Colonic mucosa (tissue), 4 donors: ENCODE measurements at regions not wholly inside any gene's neighbourhood (a gene's known extent, or its start where the extent isn't known, plus 50 kb on each side); places are given as distances from the start of the nearest gene placed in this dataset.

Source experiments
- DNase-seq: peaks from one replicate; pipeline ENCODE4 v3.0.0-alpha.2; 2020
- H3K27ac ChIP-seq: fragments of 200-600 bp; one replicate; pipeline ENCODE4 v1.8.0; 2021
- H3K27me3 ChIP-seq: fragments of 200-600 bp; one replicate; pipeline ENCODE4 v1.8.0; 2021
- H3K36me3 ChIP-seq: fragments of 200-600 bp; one replicate; pipeline ENCODE4 v1.8.0; 2021
- H3K4me1 ChIP-seq: fragments of 200-600 bp; one replicate; pipeline ENCODE4 v1.8.0; 2021; ENCODE audit warnings: mild to moderate bottlenecking
- H3K4me3 ChIP-seq: fragments of 200-600 bp; one replicate; pipeline ENCODE4 v1.8.0; 2021
- H3K9ac ChIP-seq, 2 donors: one replicate each; pipeline ENCODE4 v1.7.0; 2013; ENCODE audit warnings: control low read depth in 2 of 2, low read depth in 2 of 2, low read length in 2 of 2
- H3K9me3 ChIP-seq: fragments of 200-600 bp; one replicate; pipeline ENCODE4 v1.8.0; 2021
- CTCF ChIP-seq: fragments of 200-600 bp; IDR thresholded peaks from one replicate; pipeline ENCODE4 v1.8.0; 2022; ENCODE audit warnings: antibody characterized with exemption, mild to moderate bottlenecking
- intact Hi-C: fragments of 100-400 bp; cut with DNase I; formaldehyde crosslinking; loops from one replicate; pipeline ENCODE4 v1.14.1; 2022
- donor health status: healthy.
- donor health status: DM: no; HTN: no; CAD: no.
- donor health status: DM: no; HTN: no; CAD: no.

GRCh38 chr4:29199025-29199424, 1521.1 kb upstream of the PCDH7 start:
- no peaks in the 10 kb centered on the region for H3K4me1 ChIP-seq
- intact Hi-C loops, result no loop called here
- no peak overlapping the region for H3K4me3 ChIP-seq
- no peaks in the 10 kb centered on the region for H3K36me3 ChIP-seq
- DNase-seq, result no peak
- H3K9me3 ChIP-seq, result no peaks in the 10 kb centered on the region
- TF ChIP-seq CTCF, result no peak
- no peak overlapping the region for H3K9ac ChIP-seq
- no peaks in the 10 kb centered on the region for H3K27me3 ChIP-seq
- H3K27ac ChIP-seq, result no peak overlapping the region

GRCh38 chr4:29199485-29199884, 1520.7 kb upstream of the PCDH7 start:
- TF ChIP-seq CTCF, result no peak
- Histone ChIP-seq H3K9me3 (no peaks in the 10 kb centered on the region), H3K27ac (no peak overlapping the region), H3K9ac (no peak overlapping the region), H3K36me3 (no peaks in the 10 kb centered on the region), H3K27me3 (no peaks in the 10 kb centered on the region), H3K4me1 (no peaks in the 10 kb centered on the region), H3K4me3 (no peak overlapping the region)
- intact Hi-C loops, result no loop called here
- DNase-seq, result no peak

- Histone ChIP-seq H3K9me3 (no peaks in the 10 kb centered on the region), H3K27ac (no peak overlapping the region), H3K4me1 (no peaks in the 10 kb centered on the region), H3K27me3 (no peaks in the 10 kb centered on the region), H3K9ac (no peak overlapping the region), H3K4me3 (no peak overlapping the region), H3K36me3 (no peaks in the 10 kb centered on the region)
- intact Hi-C loops, result no loop called here
- TF ChIP-seq CTCF, result no peak
- no peak for DNase-seq
These were observed 1507.1 kb upstream of the PCDH7 start for GRCh38 chr4:29213020-29213419.

GRCh38 chr4:29220761-29221160, 1499.4 kb upstream of the PCDH7 start:
- Histone ChIP-seq H3K4me3 (no peak overlapping the region), H3K9me3 (no peaks in the 10 kb centered on the region), H3K4me1 (no peaks in the 10 kb centered on the region), H3K9ac (no peak overlapping the region), H3K36me3 (no peaks in the 10 kb centered on the region), H3K27ac (no peak overlapping the region), H3K27me3 (no peaks in the 10 kb centered on the region)
- DNase-seq, result no peak
- no peak for TF ChIP-seq CTCF
- intact Hi-C loops, result no loop called here

- TF ChIP-seq CTCF, result no peak
- Histone ChIP-seq H3K36me3 (no peaks in the 10 kb centered on the region), H3K27ac (no peak overlapping the region), H3K9ac (no peak overlapping the region), H3K4me3 (no peak overlapping the region), H3K27me3 (no peaks in the 10 kb centered on the region), H3K4me1 (no peaks in the 10 kb centered on the region), H3K9me3 (no peaks in the 10 kb centered on the region)
- DNase-seq, result no peak
- intact Hi-C loops, result no loop called here
These were observed 1495.3 kb upstream of the PCDH7 start for GRCh38 chr4:29224911-29225310.

GRCh38 chr4:29240641-29241040, 1479.5 kb upstream of the PCDH7 start:
- intact Hi-C loops, result no loop called here
- no peaks in the 10 kb centered on the region for H3K9me3 ChIP-seq
- no peak overlapping the region for H3K9ac ChIP-seq
- no peaks in the 10 kb centered on the region for H3K4me1 ChIP-seq
- no peak overlapping the region for H3K27ac ChIP-seq
- DNase-seq, result no peak
- TF ChIP-seq CTCF, result no peak
- no peak overlapping the region for H3K4me3 ChIP-seq
- H3K36me3 ChIP-seq, result no peaks in the 10 kb centered on the region
- H3K27me3 ChIP-seq, result no peaks in the 10 kb centered on the region
